Endothelial cell (in vitro differentiated cells): ENCODE measurements at regions not wholly inside any gene's neighbourhood (a gene's known extent, or its start where the extent isn't known, plus 50 kb on each side); places are given as distances from the start of the nearest gene placed in this dataset.

Source experiments
- DNase-seq: peaks from one replicate; pipeline ENCODE4 v3.0.0; 2021; ENCODE audit warnings: low spot score
- H3K27ac Mint-ChIP-seq: one replicate; pipeline ENCODE4 v1.8.0; 2021; ENCODE audit warnings: mixed read lengths, inconsistent platforms; ENCODE audit not compliant: unreplicated experiment
- H3K27me3 Mint-ChIP-seq: one replicate; pipeline ENCODE4 v1.8.0; 2021; ENCODE audit warnings: mild to moderate bottlenecking, moderate library complexity, mixed read lengths, inconsistent platforms; ENCODE audit not compliant: unreplicated experiment
- H3K36me3 Mint-ChIP-seq: one replicate; pipeline ENCODE4 v1.8.0; 2021; ENCODE audit warnings: mild to moderate bottlenecking, low read depth, mixed read lengths, inconsistent platforms; ENCODE audit not compliant: unreplicated experiment
- H3K4me1 Mint-ChIP-seq: one replicate; pipeline ENCODE4 v1.8.0; 2021; ENCODE audit warnings: mild to moderate bottlenecking, mixed read lengths, inconsistent platforms; ENCODE audit not compliant: unreplicated experiment
- H3K4me3 Mint-ChIP-seq: one replicate; pipeline ENCODE4 v1.8.0; 2021; ENCODE audit warnings: mild to moderate bottlenecking, mixed read lengths, inconsistent platforms; ENCODE audit not compliant: unreplicated experiment
- H3K9me3 Mint-ChIP-seq: one replicate; pipeline ENCODE4 v1.8.0; 2021; ENCODE audit warnings: mixed read lengths, inconsistent platforms; ENCODE audit not compliant: unreplicated experiment
- TF ChIP-seq, protein P1 (sequence below): fragments of 200-600 bp; sonication (generic); IDR thresholded peaks from one replicate; pipeline ENCODE4 v1.5.0; 2021; ENCODE audit warnings: antibody characterized with exemption; ENCODE audit not compliant: unreplicated experiment

- TF ChIP-seq, protein P1, sequence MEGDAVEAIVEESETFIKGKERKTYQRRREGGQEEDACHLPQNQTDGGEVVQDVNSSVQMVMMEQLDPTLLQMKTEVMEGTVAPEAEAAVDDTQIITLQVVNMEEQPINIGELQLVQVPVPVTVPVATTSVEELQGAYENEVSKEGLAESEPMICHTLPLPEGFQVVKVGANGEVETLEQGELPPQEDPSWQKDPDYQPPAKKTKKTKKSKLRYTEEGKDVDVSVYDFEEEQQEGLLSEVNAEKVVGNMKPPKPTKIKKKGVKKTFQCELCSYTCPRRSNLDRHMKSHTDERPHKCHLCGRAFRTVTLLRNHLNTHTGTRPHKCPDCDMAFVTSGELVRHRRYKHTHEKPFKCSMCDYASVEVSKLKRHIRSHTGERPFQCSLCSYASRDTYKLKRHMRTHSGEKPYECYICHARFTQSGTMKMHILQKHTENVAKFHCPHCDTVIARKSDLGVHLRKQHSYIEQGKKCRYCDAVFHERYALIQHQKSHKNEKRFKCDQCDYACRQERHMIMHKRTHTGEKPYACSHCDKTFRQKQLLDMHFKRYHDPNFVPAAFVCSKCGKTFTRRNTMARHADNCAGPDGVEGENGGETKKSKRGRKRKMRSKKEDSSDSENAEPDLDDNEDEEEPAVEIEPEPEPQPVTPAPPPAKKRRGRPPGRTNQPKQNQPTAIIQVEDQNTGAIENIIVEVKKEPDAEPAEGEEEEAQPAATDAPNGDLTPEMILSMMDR, result no peak
- no peaks in the 10 kb centered on the region for H3K9me3 Mint-ChIP-seq
- no peaks in the 10 kb centered on the region for H3K36me3 Mint-ChIP-seq
- DNase-seq, result no peak
- no peaks in the 10 kb centered on the region for H3K4me1 Mint-ChIP-seq
- H3K4me3 Mint-ChIP-seq, result no peak overlapping the region
- no peaks in the 10 kb centered on the region for H3K27me3 Mint-ChIP-seq
- H3K27ac Mint-ChIP-seq, result no peak overlapping the region
Measured at GRCh38 chr2:8080063-8080462, 601.8 kb upstream of the ID2 start.

GRCh38 chr2:8081130-8081529 lies 600.7 kb upstream of the ID2 start:
- Mint-ChIP-seq H3K27ac (no peak overlapping the region), H3K9me3 (no peaks in the 10 kb centered on the region)

GRCh38 chr2:8082840-8083239 lies 599.0 kb upstream of the ID2 start:
- Mint-ChIP-seq H3K27ac (no peak overlapping the region), H3K4me1 (no peaks in the 10 kb centered on the region), H3K27me3 (peaks cover 1% of the 10 kb centered on the region), H3K9me3 (no peaks in the 10 kb centered on the region), H3K4me3 (no peak overlapping the region), H3K36me3 (no peaks in the 10 kb centered on the region)
- TF ChIP-seq, protein P1, result no peak
- DNase-seq, result no peak

More at GRCh38 chr2:8081130-8081529, 600.7 kb upstream of the ID2 start:
- Mint-ChIP-seq H3K36me3 (no peaks in the 10 kb centered on the region), H3K4me1 (no peaks in the 10 kb centered on the region), H3K4me3 (no peak overlapping the region), H3K27me3 (no peaks in the 10 kb centered on the region)
- no peak for DNase-seq
- TF ChIP-seq, protein P1, result no peak

DNA sequence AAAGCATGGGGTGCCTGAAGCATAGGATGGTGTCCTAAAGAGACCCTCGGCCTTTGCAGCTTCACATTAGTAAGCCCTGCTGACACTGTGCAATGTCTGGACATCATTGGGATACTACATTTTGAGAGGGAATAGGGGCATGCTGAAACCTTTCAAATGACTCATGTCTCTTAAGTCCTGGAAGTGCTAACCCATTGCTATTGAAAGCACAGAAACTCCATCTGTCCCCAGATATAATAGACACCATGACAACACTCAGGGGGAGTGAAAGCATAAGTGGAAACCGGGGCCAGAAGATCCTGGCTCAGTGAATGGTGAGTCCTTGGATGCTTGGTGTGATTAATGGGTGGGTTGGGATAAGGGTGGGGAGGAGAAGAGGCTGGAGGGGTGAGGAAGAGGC lies 595.5 kb upstream of the ID2 start:
- no peaks in the 10 kb centered on the region for H3K9me3 Mint-ChIP-seq
- H3K27ac Mint-ChIP-seq, result no peak overlapping the region
- H3K4me1 Mint-ChIP-seq, result no peaks in the 10 kb centered on the region
- DNase-seq, result no peak
- peaks cover 1% of the 10 kb centered on the region for H3K27me3 Mint-ChIP-seq
- H3K4me3 Mint-ChIP-seq, result no peak overlapping the region
- TF ChIP-seq, protein P1, result no peak
- H3K36me3 Mint-ChIP-seq, result no peaks in the 10 kb centered on the region

DNA sequence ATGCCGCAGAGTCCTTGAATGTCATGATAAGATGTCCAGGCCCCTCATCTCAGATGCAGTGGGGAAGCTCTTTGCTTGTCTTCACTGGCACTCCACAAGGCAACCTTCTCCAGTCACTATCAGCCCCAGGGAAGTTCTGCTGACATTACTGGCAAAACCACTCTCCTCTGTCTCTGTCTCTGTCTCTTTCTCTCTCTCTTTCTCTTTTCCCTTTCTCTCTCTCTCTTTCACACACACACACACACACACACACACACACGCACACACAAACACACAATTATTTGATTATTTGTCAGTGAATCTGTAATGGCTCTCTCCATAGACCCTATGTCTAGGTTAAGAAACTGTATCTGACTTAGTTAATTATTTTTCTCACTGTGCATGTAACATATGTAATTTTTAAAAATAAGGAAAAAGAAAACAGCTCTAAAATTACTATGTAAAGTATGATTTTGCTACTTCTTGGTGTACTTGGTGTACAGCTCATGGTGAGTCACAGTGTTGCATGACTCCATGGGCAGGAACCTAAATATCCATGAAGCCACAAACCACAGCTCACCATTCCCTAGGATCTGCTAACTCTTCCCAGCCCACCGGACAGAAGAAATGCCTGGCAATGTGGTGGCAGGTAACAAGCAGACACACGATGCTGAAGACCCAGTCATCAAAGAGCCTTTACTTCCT lies 594.9 kb upstream of the ID2 start:
- H3K27me3 Mint-ChIP-seq, result peaks cover 1% of the 10 kb centered on the region
- no peaks in the 10 kb centered on the region for H3K4me1 Mint-ChIP-seq
- no peak overlapping the region for H3K4me3 Mint-ChIP-seq
- no peak for DNase-seq
- TF ChIP-seq, protein P1, result no peak
- no peaks in the 10 kb centered on the region for H3K9me3 Mint-ChIP-seq
- H3K36me3 Mint-ChIP-seq, result no peaks in the 10 kb centered on the region
- H3K27ac Mint-ChIP-seq, result no peak overlapping the region
